Calu3 (cell line): ENCODE measurements at regions not wholly inside any gene's neighbourhood (a gene's known extent, or its start where the extent isn't known, plus 50 kb on each side); places are given as distances from the start of the nearest gene placed in this dataset.

Experiments used
- BruUV-seq: library from RNA; stranded (reverse); fragments of 400-500 nt; replicated peaks from 2 replicates; lab custom pipeline; 2021; lab: Mats Ljungman, UMichigan
- CTCF ChIA-PET: fragments of 300-600 bp; sonication (Branson Sonifier 250); formaldehyde crosslinking; loops from one replicate; lab custom pipeline; 2022; ENCODE audit warnings: antibody characterized with exemption; lab: Charles Lee
- DNase-seq: peaks from one replicate; pipeline ENCODE4 v3.0.0; 2022
- H3K27ac Mint-ChIP-seq: one replicate; pipeline ENCODE4 v1.8.0; 2022; ENCODE audit warnings: mixed read lengths; ENCODE audit not compliant: unreplicated experiment
- H3K27me3 Mint-ChIP-seq: one replicate; pipeline ENCODE4 v1.8.0; 2022; ENCODE audit warnings: mixed read lengths; ENCODE audit not compliant: unreplicated experiment
- H3K36me3 Mint-ChIP-seq: one replicate; pipeline ENCODE4 v1.8.0; 2022; ENCODE audit warnings: mild to moderate bottlenecking, moderate library complexity, mixed read lengths; ENCODE audit not compliant: insufficient read depth, unreplicated experiment
- H3K4me1 Mint-ChIP-seq: one replicate; pipeline ENCODE4 v1.8.0; 2022; ENCODE audit warnings: mild to moderate bottlenecking, low read depth, mixed read lengths; ENCODE audit not compliant: unreplicated experiment
- H3K4me3 Mint-ChIP-seq: one replicate; pipeline ENCODE4 v1.8.0; 2022; ENCODE audit warnings: mild to moderate bottlenecking, low read depth, moderate library complexity, mixed read lengths; ENCODE audit not compliant: unreplicated experiment
- H3K9me3 Mint-ChIP-seq: one replicate; pipeline ENCODE4 v1.8.0; 2022; ENCODE audit warnings: low read depth, mixed read lengths; ENCODE audit not compliant: unreplicated experiment
- CTCF ChIP-seq: fragments of 200-600 bp; IDR thresholded peaks from one replicate; pipeline ENCODE4 v1.8.0; 2022; ENCODE audit warnings: antibody characterized with exemption; ENCODE audit not compliant: unreplicated experiment
- intact Hi-C: fragments of 100-400 bp; cut with micrococcal nuclease; formaldehyde crosslinking; loops from one replicate; pipeline ENCODE4 v1.10.0; 2022; ENCODE audit not compliant: unreplicated experiment

GRCh38 chr20:40532103-40532502 lies 156.9 kb downstream of the MAFB start:
- H3K9me3 Mint-ChIP-seq: peaks cover 9% of the 10 kb centered on the region
- TF ChIP-seq CTCF: peak; percentile 49
- peak; percentile 56 for DNase-seq
- no peak overlapping the region for H3K27ac Mint-ChIP-seq
- no peak overlapping the region for H3K4me3 Mint-ChIP-seq
- no peaks in the 10 kb centered on the region for H3K36me3 Mint-ChIP-seq
- BruUV-seq: no TSS peak
- no peaks in the 10 kb centered on the region for H3K4me1 Mint-ChIP-seq
- intact Hi-C loops: no loop called here
- H3K27me3 Mint-ChIP-seq: peaks cover 49% of the 10 kb centered on the region
- CTCF ChIA-PET: no interaction called here

GRCh38 chr20:40525351-40525750 lies 163.7 kb downstream of the MAFB start:
- CTCF ChIA-PET: interaction anchor here (0.8 kb wide), 1 partner anchor 82 kb away, joined by 3 read pairs; no protein-coding TSS in a partner anchor
- no peak for DNase-seq
- intact Hi-C loops: no loop called here
- no peak for TF ChIP-seq CTCF
- Mint-ChIP-seq H3K27ac (no peak overlapping the region), H3K4me3 (no peak overlapping the region), H3K4me1 (no peaks in the 10 kb centered on the region), H3K36me3 (no peaks in the 10 kb centered on the region), H3K27me3 (peaks cover 67% of the 10 kb centered on the region), H3K9me3 (no peaks in the 10 kb centered on the region)
- BruUV-seq: no TSS peak

- CTCF ChIA-PET: no interaction called here
- intact Hi-C loops: no loop called here
- H3K4me1 Mint-ChIP-seq: no peaks in the 10 kb centered on the region
- H3K4me3 Mint-ChIP-seq: no peak overlapping the region
- TF ChIP-seq CTCF: no peak
- H3K27ac Mint-ChIP-seq: no peak overlapping the region
- H3K9me3 Mint-ChIP-seq: no peaks in the 10 kb centered on the region
- no peaks in the 10 kb centered on the region for H3K36me3 Mint-ChIP-seq
- peaks cover 75% of the 10 kb centered on the region for H3K27me3 Mint-ChIP-seq
- BruUV-seq: no TSS peak
- DNase-seq: no peak
These were observed 165.0 kb downstream of the MAFB start for GRCh38 chr20:40524071-40524470.

GRCh38 chr20:40522405-40522804 lies 166.6 kb downstream of the MAFB start:
- no TSS peak for BruUV-seq
- H3K27ac Mint-ChIP-seq: no peak overlapping the region
- no peaks in the 10 kb centered on the region for H3K4me1 Mint-ChIP-seq
- TF ChIP-seq CTCF: no peak
- H3K36me3 Mint-ChIP-seq: no peaks in the 10 kb centered on the region
- no peaks in the 10 kb centered on the region for H3K9me3 Mint-ChIP-seq
- intact Hi-C loops: no loop called here
- peaks cover 78% of the 10 kb centered on the region for H3K27me3 Mint-ChIP-seq
- no peak for DNase-seq
- CTCF ChIA-PET: no interaction called here
- no peak overlapping the region for H3K4me3 Mint-ChIP-seq
